Ovary (tissue), 3 donors: ENCODE measurements at regions not wholly inside any gene's neighbourhood (a gene's known extent, or its start where the extent isn't known, plus 50 kb on each side); places are given as distances from the start of the nearest gene placed in this dataset.

ENCODE experiments used
- CTCF ChIP-seq, 3 donors: fragments of 450-650 bp in 2 of 3; fragments of 200-600 bp in 1 of 3; IDR thresholded peaks; one replicate each; pipeline versions ENCODE4 v1.5.1 to v1.8.0; 2016 to 2022; ENCODE audit warnings: antibody characterized with exemption in 3 of 3, mild to moderate bottlenecking in 1 of 3
- EP300 ChIP-seq: sonication (generic); formaldehyde crosslinking; IDR thresholded peaks from one replicate; pipeline ENCODE4 v1.6.1; 2017; ENCODE audit warnings: antibody characterized with exemption
- POLR2A ChIP-seq: fragments of 450-650 bp; IDR thresholded peaks from one replicate; pipeline ENCODE4 v1.6.1; 2017; ENCODE audit warnings: antibody characterized with exemption, mild to moderate bottlenecking, moderate library complexity
- donor health status: DM: no; HTN: no; CAD: no.

- no peak for TF ChIP-seq CTCF (IDR thresholded peaks at IDR 0.05)
- TF ChIP-seq EP300, result no peak
- no peak for TF ChIP-seq POLR2A
Measured at GRCh38 chr9:74095925-74096324, 401.2 kb upstream of the RORB start.
